Neural cell (in vitro differentiated cells): ENCODE measurements at regions not wholly inside any gene's neighbourhood (a gene's known extent, or its start where the extent isn't known, plus 50 kb on each side); places are given as distances from the start of the nearest gene placed in this dataset.

ENCODE experiments used
- H2AFZ ChIP-seq: fragments of 200-600, 300-800 bp; sonication (generic), shearing (Covaris generic); 2 replicates; pipeline ENCODE4 v1.6.0; 2014; ENCODE audit warnings: low read depth, mild to moderate bottlenecking, antibody characterized with exemption, low read length, moderate library complexity
- H3F3A ChIP-seq: fragments of 200-600 bp; shearing (Covaris generic); 2 replicates; pipeline ENCODE4 v1.6.1; 2016; ENCODE audit warnings: mild to moderate bottlenecking, moderate library complexity, mixed read lengths, antibody characterized with exemption, low read length; ENCODE audit not compliant: insufficient read depth, poor library complexity, severe bottlenecking
- H3K27ac ChIP-seq: fragments of 200-600, 300-800 bp; sonication (generic), shearing (Covaris generic); 2 replicates; pipeline ENCODE4 v1.5.1; 2014; ENCODE audit warnings: mild to moderate bottlenecking, low read length, moderate library complexity
- H3K27me3 ChIP-seq: fragments of 300-800, 200-600 bp; sonication (generic), shearing (Covaris generic); 2 replicates; pipeline ENCODE4 v1.6.0; 2014; ENCODE audit warnings: mild to moderate bottlenecking, low read depth, low read length, moderate library complexity; ENCODE audit not compliant: insufficient read depth
- H3K36me3 ChIP-seq: fragments of 300-800, 200-600 bp; sonication (generic), shearing (Covaris generic); 2 replicates; pipeline ENCODE4 v1.5.1; 2014; ENCODE audit warnings: mild to moderate bottlenecking, antibody characterized with exemption, low read length, moderate library complexity; ENCODE audit not compliant: insufficient read depth
- H3K4me2 ChIP-seq: fragments of 300-800, 200-600 bp; sonication (generic), shearing (Covaris generic); 2 replicates; pipeline ENCODE4 v1.6.0; 2014; ENCODE audit warnings: mild to moderate bottlenecking, low read length
- H3K4me3 ChIP-seq: fragments of 300-800, 200-600 bp; sonication (generic), shearing (Covaris generic); 2 replicates; pipeline ENCODE4 v1.5.1; 2014; ENCODE audit warnings: mild to moderate bottlenecking, low read length, moderate library complexity
- H3K79me2 ChIP-seq: fragments of 200-600 bp; shearing (Covaris generic); replicated peaks from 2 replicates; pipeline ENCODE4 v1.6.0; 2014; ENCODE audit warnings: mild to moderate bottlenecking, low read length, moderate library complexity; ENCODE audit not compliant: insufficient read depth
- H3K9ac ChIP-seq: fragments of 300-800, 200-600 bp; sonication (generic), shearing (Covaris generic); 2 replicates; pipeline ENCODE4 v1.6.1; 2016; ENCODE audit warnings: mild to moderate bottlenecking, low read length, mixed read lengths
- H3K9me2 ChIP-seq: fragments of 200-600 bp; shearing (Covaris generic); 2 replicates; pipeline ENCODE4 v1.6.1; 2016; ENCODE audit warnings: mild to moderate bottlenecking, low read length, mixed read lengths; ENCODE audit not compliant: insufficient read depth
- H3K9me3 ChIP-seq: fragments of 200-600, 300-800 bp; sonication (generic), shearing (Covaris generic); 2 replicates; pipeline ENCODE4 v1.6.1; 2016; ENCODE audit warnings: mild to moderate bottlenecking, mixed run types, low read length, moderate library complexity, mixed read lengths
- H4K20me1 ChIP-seq: fragments of 200-600 bp; shearing (Covaris generic); 2 replicates; pipeline ENCODE4 v1.6.1; 2016; ENCODE audit warnings: mild to moderate bottlenecking, mixed run types; ENCODE audit not compliant: insufficient read depth
- EP300 ChIP-seq: fragments of 450-650 bp; conservative IDR thresholded peaks from 2 replicates; pipeline ENCODE4 v1.6.1; 2014; ENCODE audit warnings: antibody characterized with exemption, mild to moderate bottlenecking, moderate library complexity; ENCODE audit not compliant: poor library complexity, severe bottlenecking
- EZH2 ChIP-seq: fragments of 200-600, 300-800 bp; shearing (Covaris generic), sonication (generic); IDR thresholded peaks from 2 replicates; pipeline ENCODE4 v1.6.1; 2014; ENCODE audit warnings: antibody characterized with exemption, low read length, borderline replicate concordance, mild to moderate bottlenecking; ENCODE audit not compliant: insufficient read depth, poor library complexity, severe bottlenecking
- MXI1 ChIP-seq: fragments of 450-650 bp; conservative IDR thresholded peaks from 2 replicates; pipeline ENCODE4 v1.6.1; 2014; ENCODE audit warnings: antibody characterized with exemption, mild to moderate bottlenecking; ENCODE audit not compliant: poor library complexity, severe bottlenecking
- POLR2AphosphoS5 ChIP-seq: IDR thresholded peaks from 2 replicates; pipeline ENCODE4 v1.6.1; 2012
- RAD21 ChIP-seq: fragments of 450-650 bp; conservative IDR thresholded peaks from 2 replicates; pipeline ENCODE4 v1.6.1; 2014; ENCODE audit warnings: antibody characterized with exemption, mild to moderate bottlenecking, moderate library complexity
- SMC3 ChIP-seq: fragments of 450-650 bp; conservative IDR thresholded peaks from 2 replicates; pipeline ENCODE4 v1.6.1; 2014; ENCODE audit warnings: antibody characterized with exemption, mild to moderate bottlenecking, moderate library complexity; ENCODE audit not compliant: poor library complexity
- TAF1 ChIP-seq: IDR thresholded peaks from 2 replicates; pipeline ENCODE4 v1.6.1; 2012; ENCODE audit warnings: low read depth
- TF ChIP-seq, protein P1 (sequence below): fragments of 450-650 bp; IDR thresholded peaks from 2 replicates; pipeline ENCODE4 v1.5.1; 2014; ENCODE audit warnings: antibody characterized with exemption, mild to moderate bottlenecking, moderate library complexity; ENCODE audit not compliant: poor library complexity, severe bottlenecking
- TF ChIP-seq, protein P2 (sequence below): IDR thresholded peaks from 2 replicates; pipeline ENCODE4 v1.6.1; 2012; ENCODE audit warnings: borderline replicate concordance

DNA sequence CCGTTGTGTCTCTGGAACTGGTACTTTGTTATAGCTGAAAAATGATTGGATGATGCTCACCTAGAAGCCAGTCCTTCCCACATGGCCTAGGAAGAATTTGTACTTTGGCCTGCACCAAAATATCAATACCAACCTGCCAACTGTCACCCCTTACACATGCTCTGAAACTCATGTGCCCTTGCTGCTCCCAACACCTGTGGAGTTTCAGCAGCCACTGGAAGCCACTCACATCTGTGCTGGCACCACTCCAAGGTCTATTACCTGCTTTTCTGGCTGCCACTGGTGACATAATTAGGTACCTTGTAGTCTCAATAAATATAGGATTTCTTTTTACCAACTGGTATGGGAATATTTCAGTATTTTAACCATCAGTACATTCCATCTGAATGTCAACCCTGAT, 363.6 kb downstream of the SH3GL2 start:
- H3K36me3 ChIP-seq: no peaks in the 10 kb centered on the region
- no peaks in the 10 kb centered on the region for H3K9me3 ChIP-seq
- no peaks in the 10 kb centered on the region for H3K79me2 ChIP-seq
- no peak for TF ChIP-seq RAD21
- no peak for TF ChIP-seq MXI1
- TF ChIP-seq, protein P1, sequence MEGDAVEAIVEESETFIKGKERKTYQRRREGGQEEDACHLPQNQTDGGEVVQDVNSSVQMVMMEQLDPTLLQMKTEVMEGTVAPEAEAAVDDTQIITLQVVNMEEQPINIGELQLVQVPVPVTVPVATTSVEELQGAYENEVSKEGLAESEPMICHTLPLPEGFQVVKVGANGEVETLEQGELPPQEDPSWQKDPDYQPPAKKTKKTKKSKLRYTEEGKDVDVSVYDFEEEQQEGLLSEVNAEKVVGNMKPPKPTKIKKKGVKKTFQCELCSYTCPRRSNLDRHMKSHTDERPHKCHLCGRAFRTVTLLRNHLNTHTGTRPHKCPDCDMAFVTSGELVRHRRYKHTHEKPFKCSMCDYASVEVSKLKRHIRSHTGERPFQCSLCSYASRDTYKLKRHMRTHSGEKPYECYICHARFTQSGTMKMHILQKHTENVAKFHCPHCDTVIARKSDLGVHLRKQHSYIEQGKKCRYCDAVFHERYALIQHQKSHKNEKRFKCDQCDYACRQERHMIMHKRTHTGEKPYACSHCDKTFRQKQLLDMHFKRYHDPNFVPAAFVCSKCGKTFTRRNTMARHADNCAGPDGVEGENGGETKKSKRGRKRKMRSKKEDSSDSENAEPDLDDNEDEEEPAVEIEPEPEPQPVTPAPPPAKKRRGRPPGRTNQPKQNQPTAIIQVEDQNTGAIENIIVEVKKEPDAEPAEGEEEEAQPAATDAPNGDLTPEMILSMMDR: no peak
- TF ChIP-seq EZH2: no peak
- TF ChIP-seq, protein P2, sequence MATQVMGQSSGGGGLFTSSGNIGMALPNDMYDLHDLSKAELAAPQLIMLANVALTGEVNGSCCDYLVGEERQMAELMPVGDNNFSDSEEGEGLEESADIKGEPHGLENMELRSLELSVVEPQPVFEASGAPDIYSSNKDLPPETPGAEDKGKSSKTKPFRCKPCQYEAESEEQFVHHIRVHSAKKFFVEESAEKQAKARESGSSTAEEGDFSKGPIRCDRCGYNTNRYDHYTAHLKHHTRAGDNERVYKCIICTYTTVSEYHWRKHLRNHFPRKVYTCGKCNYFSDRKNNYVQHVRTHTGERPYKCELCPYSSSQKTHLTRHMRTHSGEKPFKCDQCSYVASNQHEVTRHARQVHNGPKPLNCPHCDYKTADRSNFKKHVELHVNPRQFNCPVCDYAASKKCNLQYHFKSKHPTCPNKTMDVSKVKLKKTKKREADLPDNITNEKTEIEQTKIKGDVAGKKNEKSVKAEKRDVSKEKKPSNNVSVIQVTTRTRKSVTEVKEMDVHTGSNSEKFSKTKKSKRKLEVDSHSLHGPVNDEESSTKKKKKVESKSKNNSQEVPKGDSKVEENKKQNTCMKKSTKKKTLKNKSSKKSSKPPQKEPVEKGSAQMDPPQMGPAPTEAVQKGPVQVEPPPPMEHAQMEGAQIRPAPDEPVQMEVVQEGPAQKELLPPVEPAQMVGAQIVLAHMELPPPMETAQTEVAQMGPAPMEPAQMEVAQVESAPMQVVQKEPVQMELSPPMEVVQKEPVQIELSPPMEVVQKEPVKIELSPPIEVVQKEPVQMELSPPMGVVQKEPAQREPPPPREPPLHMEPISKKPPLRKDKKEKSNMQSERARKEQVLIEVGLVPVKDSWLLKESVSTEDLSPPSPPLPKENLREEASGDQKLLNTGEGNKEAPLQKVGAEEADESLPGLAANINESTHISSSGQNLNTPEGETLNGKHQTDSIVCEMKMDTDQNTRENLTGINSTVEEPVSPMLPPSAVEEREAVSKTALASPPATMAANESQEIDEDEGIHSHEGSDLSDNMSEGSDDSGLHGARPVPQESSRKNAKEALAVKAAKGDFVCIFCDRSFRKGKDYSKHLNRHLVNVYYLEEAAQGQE: no peak
- TF ChIP-seq SMC3: no peak
- TF ChIP-seq EP300: no peak
- no peak for TF ChIP-seq POLR2AphosphoS5
- no peak for TF ChIP-seq TAF1
- H3K27me3 ChIP-seq: no peaks in the 10 kb centered on the region
- no peak overlapping the region for H3K4me3 ChIP-seq
- H3F3A ChIP-seq: no peaks in the 10 kb centered on the region
- H3K9ac ChIP-seq: no peak overlapping the region
- H2AFZ ChIP-seq: no peak overlapping the region
- H3K9me2 ChIP-seq: no peaks in the 10 kb centered on the region
- H4K20me1 ChIP-seq: no peaks in the 10 kb centered on the region
- H3K4me2 ChIP-seq: no peak overlapping the region
- H3K27ac ChIP-seq: no peak overlapping the region

DNA sequence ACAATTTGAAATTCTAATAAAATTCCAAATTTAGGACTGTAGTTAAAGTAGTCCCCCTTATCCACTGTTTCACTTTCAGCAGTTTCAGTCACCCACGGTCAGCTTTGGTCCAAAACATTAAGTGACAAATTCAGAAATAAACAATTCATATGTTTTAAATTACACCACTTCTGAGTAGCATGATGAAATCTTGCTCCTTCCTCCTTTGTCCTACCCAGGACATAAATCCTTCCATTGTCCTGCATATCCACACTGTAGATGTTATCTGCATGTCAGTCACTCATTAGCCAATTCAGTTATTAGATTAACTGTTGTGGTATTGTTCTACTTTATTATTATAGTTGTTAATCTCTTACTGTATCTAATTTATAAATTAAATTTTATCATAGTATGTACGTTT, 376.5 kb downstream of the SH3GL2 start:
- Histone ChIP-seq H3K27me3 (no peaks in the 10 kb centered on the region), H4K20me1 (no peaks in the 10 kb centered on the region), H3K36me3 (no peaks in the 10 kb centered on the region), H3K9me2 (no peaks in the 10 kb centered on the region), H3K4me3 (no peak overlapping the region), H3K9ac (no peak overlapping the region), H2AFZ (no peak overlapping the region), H3F3A (no peaks in the 10 kb centered on the region), H3K27ac (no peak overlapping the region), H3K79me2 (no peaks in the 10 kb centered on the region), H3K9me3 (no peaks in the 10 kb centered on the region), H3K4me2 (no peak overlapping the region)
- TF ChIP-seq, protein P1: no peak
- TF ChIP-seq MXI1 (no peak), RAD21 (no peak), SMC3 (no peak), TAF1 (no peak), POLR2AphosphoS5 (no peak), EP300 (no peak), EZH2 (no peak)
- TF ChIP-seq, protein P2: no peak
